ENCODE measurements at regions not wholly inside any gene's neighbourhood (a gene's known extent, or its start where the extent isn't known, plus 50 kb on each side); places are given as distances from the start of the nearest gene placed in this dataset.

GRCh38 chr21:14603202-14603601 is 57.1 kb upstream of the SAMSN1 start:
- no peak for DNase-seq

DNA sequence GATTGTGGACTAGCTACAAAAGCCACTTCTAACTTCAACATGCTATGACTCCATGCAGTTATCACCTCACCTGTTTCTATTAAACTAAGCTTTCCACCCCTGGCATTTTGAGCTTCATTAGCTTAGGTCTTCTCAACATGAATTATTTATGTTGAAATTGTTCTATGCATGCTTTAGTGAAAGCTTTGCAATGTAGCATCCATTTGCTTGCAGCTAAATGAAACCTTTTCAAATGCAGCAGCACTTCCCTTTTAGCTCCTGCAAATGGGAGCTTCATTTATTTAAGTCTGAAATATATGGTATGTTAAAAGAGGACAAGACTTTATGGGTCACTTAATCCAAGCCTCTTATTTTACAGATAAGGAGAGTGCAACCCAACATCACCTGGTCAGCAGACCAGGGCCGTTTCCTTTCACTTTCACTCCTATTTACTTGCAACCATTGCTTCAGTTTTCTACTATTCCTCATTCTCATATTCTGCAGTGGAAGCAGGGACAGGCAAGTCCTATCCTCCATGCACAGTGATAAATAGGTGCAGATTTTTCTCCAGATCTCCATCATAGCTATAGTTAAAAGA is 56.4 kb upstream of the SAMSN1 start:
- DNase-seq: no peak

GRCh38 chr21:14600569-14601297 is 54.6 kb upstream of the SAMSN1 start:
- no peak for DNase-seq

DNA sequence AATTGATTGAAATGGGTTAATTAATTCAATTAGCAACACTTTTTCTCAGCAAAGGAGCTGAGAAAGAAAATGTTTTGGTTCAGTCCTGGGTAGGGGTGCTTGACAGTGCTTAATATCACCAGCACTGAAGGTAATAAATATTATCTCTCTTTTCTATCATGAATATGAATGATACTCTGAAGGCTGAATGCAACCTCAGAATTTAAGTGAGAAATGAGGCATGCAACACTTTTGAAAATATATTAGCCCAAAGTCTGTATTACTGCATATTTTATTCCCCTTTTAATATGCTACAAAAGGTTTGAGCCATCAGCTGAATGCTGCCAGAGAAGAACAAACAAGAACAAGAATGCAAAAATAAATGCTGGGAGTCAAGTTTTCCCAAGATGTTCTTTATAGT is 52.0 kb upstream of the SAMSN1 start:
- no peak for DNase-seq

Data from HCEC 1CT (cell line).